Inflammatory macrophage (primary cell): ENCODE measurements at regions not wholly inside any gene's neighbourhood (a gene's known extent, or its start where the extent isn't known, plus 50 kb on each side); places are given as distances from the start of the nearest gene placed in this dataset.
"Not testable (repeated sequence)": the region's sequence is repeated elsewhere in the genome, so short reads cannot be mapped to it uniquely, and the experiment has no call there.

ENCODE experiments used
- DNase-seq, 2 donors: peaks; one replicate each; pipeline ENCODE4 v3.0.0-alpha.2; 2020 to 2022

GRCh38 chr10:64519427-64519826, 998.2 kb downstream of the REEP3 start:
- no peak for DNase-seq

GRCh38 chr10:64519831-64520230, 998.6 kb downstream of the REEP3 start:
- no peak for DNase-seq

GRCh38 chr10:64523065-64523759, 1002.0 kb downstream of the REEP3 start:
- DNase-seq: no peak

- no peak for DNase-seq
Measured at GRCh38 chr10:64528294-64529002, 1007.2 kb downstream of the REEP3 start.

GRCh38 chr10:64529003-64529350, 1007.8 kb downstream of the REEP3 start:
- no peak for DNase-seq

GRCh38 chr10:64534616-64535015, 1013.4 kb downstream of the REEP3 start:
- no peak for DNase-seq

- no peak for DNase-seq
Measured at GRCh38 chr10:64535131-64535867, 1014.1 kb downstream of the REEP3 start.

GRCh38 chr10:64537112-64537511, 1015.9 kb downstream of the REEP3 start:
- DNase-seq: no peak

- DNase-seq: no peak
Measured at GRCh38 chr10:64537928-64538327, 1016.7 kb downstream of the REEP3 start.

- DNase-seq: no peak
Measured at GRCh38 chr10:64546073-64546472, 1024.9 kb downstream of the REEP3 start.

- no peak for DNase-seq
Measured at GRCh38 chr10:64547168-64547567, 1026.0 kb downstream of the REEP3 start.

- no peak for DNase-seq
Measured at GRCh38 chr10:64555666-64556065, 1034.5 kb downstream of the REEP3 start.

GRCh38 chr10:64558094-64558835, 1037.1 kb downstream of the REEP3 start:
- DNase-seq: no peak

GRCh38 chr10:64571056-64571455, 1049.9 kb downstream of the REEP3 start:
- DNase-seq: no peak

GRCh38 chr10:64573623-64574325, 1052.6 kb downstream of the REEP3 start:
- no peak for DNase-seq

- DNase-seq: no peak
Measured at GRCh38 chr10:64574371-64574770, 1053.2 kb downstream of the REEP3 start.

GRCh38 chr10:64576497-64576896, 1055.3 kb downstream of the REEP3 start:
- DNase-seq: no peak

GRCh38 chr10:64578757-64579156, 1057.6 kb downstream of the REEP3 start:
- not testable (repeated sequence) for DNase-seq

GRCh38 chr10:64586934-64587503, 1065.8 kb downstream of the REEP3 start:
- DNase-seq: no peak

GRCh38 chr10:64594072-64594471, 1072.9 kb downstream of the REEP3 start:
- DNase-seq: no peak

- no peak for DNase-seq
Measured at GRCh38 chr10:64598600-64598999, 1077.4 kb downstream of the REEP3 start.

- DNase-seq: no peak
Measured at GRCh38 chr10:64601298-64601697, 1080.1 kb downstream of the REEP3 start.
